ENCODE measurements at regions not wholly inside any gene's neighbourhood (a gene's known extent, or its start where the extent isn't known, plus 50 kb on each side); places are given as distances from the start of the nearest gene placed in this dataset.
"Not testable (repeated sequence)": the region's sequence is repeated elsewhere in the genome, so short reads cannot be mapped to it uniquely, and the experiment has no call there.

DNA sequence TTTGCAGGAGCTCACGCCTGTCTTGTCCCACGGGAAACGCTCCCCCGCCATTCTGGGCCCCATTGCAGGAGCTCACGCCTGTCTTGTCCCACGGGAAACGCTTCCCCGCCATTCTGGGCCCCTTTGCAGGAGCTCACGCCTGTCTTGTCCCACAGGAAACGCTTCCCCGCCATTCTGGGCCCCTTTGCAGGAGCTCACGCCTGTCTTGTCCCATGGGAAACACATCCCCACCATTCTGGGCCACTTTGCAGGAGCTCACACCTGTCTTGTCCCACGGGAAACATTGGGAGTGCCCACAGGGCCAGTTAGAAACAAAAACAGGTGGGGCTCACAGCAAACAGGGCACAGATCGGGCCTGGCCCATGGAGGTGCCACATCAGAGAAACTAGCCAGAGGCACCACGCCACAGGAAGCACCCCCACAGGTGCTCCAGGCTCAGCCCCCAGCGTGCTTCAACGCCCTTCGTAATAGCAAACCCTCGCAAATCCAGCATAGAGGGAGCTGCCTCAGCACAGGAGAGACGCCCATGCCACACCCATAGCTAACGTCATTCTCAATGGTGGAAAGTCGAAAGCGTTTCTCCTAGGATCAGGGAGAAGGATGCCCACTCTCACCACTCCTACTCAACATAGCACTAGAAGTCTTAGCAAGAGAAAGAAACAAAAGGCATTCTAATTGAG is 218.2 kb upstream of the FRG1 start:
- H3K27ac ChIP-seq (ENCODE audit: low read depth, low read length); H3K36me3 ChIP-seq (ENCODE audit: insufficient read depth, low read length); H3K4me1 ChIP-seq (ENCODE audit: insufficient read depth, low read length); H3K9me3 ChIP-seq (ENCODE audit: insufficient read depth, low read depth, low read length); H3K27me3 ChIP-seq (ENCODE audit: insufficient read depth, low read length); H3K4me3 ChIP-seq (ENCODE audit: low read length); H3K9ac ChIP-seq (ENCODE audit: low read depth, low read length): not testable (repeated sequence)
- WGBS: 85% methylated on average over 16 of the region's 23 CpGs

DNA sequence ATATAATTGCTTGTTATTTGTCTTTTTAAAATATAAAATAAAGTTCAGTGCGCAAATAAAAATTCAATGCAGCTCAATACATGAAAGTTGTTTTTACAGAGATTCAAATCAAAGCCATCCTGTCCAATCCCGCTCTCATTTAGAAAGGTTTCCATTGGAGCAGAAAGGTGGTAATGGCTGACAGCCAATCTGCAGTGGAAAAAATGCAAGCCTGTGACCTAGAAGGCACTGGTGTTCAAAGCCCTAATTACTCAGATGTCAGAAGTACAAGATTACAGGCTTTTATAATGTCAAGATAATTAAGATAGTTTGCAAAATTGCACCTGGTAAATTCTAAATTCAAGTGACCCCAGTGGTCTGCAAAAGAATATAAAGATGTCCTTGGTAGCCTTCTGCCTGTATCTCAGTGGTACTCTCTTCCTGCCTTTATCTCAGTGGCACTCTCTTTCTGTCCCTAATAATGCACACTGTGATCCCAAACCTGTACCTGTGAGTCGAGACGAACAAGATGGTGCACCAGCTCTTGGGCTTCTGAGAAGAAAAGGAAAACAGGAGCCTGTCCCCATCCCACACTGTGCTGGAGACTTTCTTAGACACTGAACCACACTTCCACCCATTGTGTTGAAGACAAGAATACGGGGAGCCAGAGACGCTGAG is 212.6 kb upstream of the FRG1 start:
- H3K9ac ChIP-seq (ENCODE audit: low read depth, low read length); H3K27me3 ChIP-seq (ENCODE audit: insufficient read depth, low read length); H3K4me3 ChIP-seq (ENCODE audit: low read length); H3K4me1 ChIP-seq (ENCODE audit: insufficient read depth, low read length); H3K9me3 ChIP-seq (ENCODE audit: insufficient read depth, low read depth, low read length); H3K36me3 ChIP-seq (ENCODE audit: insufficient read depth, low read length); H3K27ac ChIP-seq (ENCODE audit: low read depth, low read length): not testable (repeated sequence)
- 100% methylated on average over 2 of the region's 6 CpGs for WGBS

DNA sequence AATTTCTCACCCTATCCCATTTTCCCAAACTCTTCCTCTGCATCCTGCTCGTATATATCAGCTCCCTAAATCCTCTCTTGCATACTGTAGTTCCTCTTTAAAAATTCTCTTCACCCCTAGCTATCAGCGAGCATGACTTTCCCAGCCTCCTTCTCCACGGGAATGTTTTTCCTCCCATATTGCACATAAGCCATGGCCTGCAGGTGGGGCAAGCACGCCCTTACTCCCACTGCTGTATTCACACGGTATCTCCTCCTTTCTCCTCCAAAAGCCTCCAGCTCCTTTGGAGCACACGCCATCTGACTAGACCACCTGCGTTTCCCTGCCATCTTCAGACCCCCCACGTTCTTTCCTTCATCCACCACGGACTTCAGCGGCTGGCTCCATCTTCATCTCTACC is 208.7 kb upstream of the FRG1 start:
- 89% methylated on average over 10 of the region's 10 CpGs for WGBS

DNA sequence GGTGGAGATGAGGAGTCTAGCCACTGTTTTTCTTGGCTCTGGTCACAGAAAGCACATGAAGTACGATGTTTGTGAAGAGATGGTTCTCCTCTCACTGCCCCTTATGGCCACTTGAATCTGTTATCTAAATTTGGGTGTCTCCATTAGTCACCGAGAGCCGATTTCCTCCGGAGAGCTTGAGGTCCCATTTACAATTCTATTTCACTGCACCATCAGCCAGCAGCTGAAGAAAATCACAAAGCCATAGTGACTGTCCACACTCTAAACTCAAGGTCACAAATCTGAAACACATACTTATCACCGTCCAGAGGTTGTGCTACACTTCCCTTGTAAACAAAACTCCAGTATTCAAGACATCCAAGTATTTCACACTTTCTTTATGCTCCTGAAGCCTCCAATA is 207.2 kb upstream of the FRG1 start:
- not testable (repeated sequence) for H3K4me1 ChIP-seq (ENCODE audit: insufficient read depth, low read length); H3K9ac ChIP-seq (ENCODE audit: low read depth, low read length); H3K27ac ChIP-seq (ENCODE audit: low read depth, low read length); H3K9me3 ChIP-seq (ENCODE audit: insufficient read depth, low read depth, low read length); H3K27me3 ChIP-seq (ENCODE audit: insufficient read depth, low read length); H3K4me3 ChIP-seq (ENCODE audit: low read length); H3K36me3 ChIP-seq (ENCODE audit: insufficient read depth, low read length)
- 93% methylated on average over 5 of the region's 5 CpGs for WGBS

More for the DNA sequence above, 208.7 kb upstream of the FRG1 start:
- H3K4me1 ChIP-seq (ENCODE audit: insufficient read depth, low read length); H3K27ac ChIP-seq (ENCODE audit: low read depth, low read length); H3K9ac ChIP-seq (ENCODE audit: low read depth, low read length); H3K4me3 ChIP-seq (ENCODE audit: low read length); H3K36me3 ChIP-seq (ENCODE audit: insufficient read depth, low read length); H3K9me3 ChIP-seq (ENCODE audit: insufficient read depth, low read depth, low read length); H3K27me3 ChIP-seq (ENCODE audit: insufficient read depth, low read length): not testable (repeated sequence)

DNA sequence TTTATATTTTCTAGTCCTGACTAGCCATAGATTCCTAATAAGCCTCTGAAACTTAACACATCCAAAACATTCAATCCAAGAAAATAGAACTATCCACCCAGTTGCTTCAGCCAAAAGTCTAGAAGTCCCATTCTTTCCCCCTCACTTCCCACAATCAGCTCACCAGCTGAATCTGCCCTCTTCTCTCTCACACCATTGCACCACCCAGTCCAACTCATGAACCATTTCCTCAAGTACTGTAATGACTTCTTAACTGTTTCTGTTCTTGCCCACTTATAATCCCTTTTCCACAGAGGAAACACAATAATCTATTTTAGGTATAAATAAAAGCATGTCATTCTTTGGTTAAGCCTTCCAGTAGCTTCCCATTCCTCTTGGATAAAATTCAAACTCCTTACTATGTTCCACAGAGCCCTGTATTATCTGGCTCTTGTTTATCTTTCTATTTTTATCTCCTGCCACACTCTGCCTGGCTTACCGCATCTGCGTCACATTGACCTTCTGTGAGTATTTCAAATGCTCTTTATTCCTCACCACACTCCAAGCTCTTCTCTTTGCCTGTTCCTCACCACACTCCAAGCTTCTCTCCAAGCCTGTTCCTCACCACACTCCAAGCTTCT is 205.9 kb upstream of the FRG1 start:
- not testable (repeated sequence) for H3K4me3 ChIP-seq (ENCODE audit: low read length); H3K9ac ChIP-seq (ENCODE audit: low read depth, low read length); H3K27me3 ChIP-seq (ENCODE audit: insufficient read depth, low read length); H3K36me3 ChIP-seq (ENCODE audit: insufficient read depth, low read length); H3K9me3 ChIP-seq (ENCODE audit: insufficient read depth, low read depth, low read length); H3K27ac ChIP-seq (ENCODE audit: low read depth, low read length); H3K4me1 ChIP-seq (ENCODE audit: insufficient read depth, low read length)
- 97% methylated on average over 2 of the region's 2 CpGs for WGBS

DNA sequence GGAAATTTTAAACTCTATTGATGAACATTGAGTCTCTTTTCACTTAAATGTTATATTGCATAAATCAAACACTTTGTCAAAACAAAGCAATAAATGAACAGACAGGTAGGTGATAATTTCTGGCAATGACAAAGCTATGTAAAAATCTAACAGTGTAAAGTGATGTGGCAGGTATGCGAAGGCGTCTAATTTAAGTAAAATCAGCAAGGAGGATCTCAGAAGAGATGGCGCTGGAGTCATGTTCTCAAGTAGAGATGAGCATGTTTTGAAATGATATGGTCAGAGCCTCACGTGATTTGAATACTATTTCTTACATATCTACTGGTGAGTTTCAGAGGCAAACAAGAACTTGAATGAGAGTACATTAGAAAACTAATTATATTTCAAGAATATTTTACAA is 204.0 kb upstream of the FRG1 start:
- WGBS: 94% methylated on average over 3 of the region's 4 CpGs
- not testable (repeated sequence) for H3K9me3 ChIP-seq (ENCODE audit: insufficient read depth, low read depth, low read length)

DNA sequence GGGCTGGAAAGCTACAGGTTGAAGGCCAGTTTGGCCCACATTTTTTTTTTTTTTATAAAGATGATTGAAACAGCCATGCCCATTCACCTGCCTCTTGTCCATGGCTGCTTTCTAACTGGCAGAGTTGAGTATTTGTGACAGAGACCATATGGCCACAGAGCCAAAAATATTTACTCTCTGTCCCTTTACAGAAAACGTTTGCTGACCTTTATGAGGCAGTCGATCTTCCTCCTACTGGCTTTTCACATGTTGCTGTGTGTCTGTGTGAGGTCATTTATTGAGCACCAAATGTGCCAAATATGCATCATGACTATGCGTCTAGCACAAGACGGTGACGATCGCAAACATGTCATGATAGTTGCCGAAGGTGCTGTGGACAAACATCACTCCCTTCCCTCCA is 200.6 kb upstream of the FRG1 start:
- H3K36me3 ChIP-seq (ENCODE audit: insufficient read depth, low read length); H3K4me1 ChIP-seq (ENCODE audit: insufficient read depth, low read length); H3K4me3 ChIP-seq (ENCODE audit: low read length); H3K9ac ChIP-seq (ENCODE audit: low read depth, low read length); H3K27ac ChIP-seq (ENCODE audit: low read depth, low read length); H3K9me3 ChIP-seq (ENCODE audit: insufficient read depth, low read depth, low read length); H3K27me3 ChIP-seq (ENCODE audit: insufficient read depth, low read length): not testable (repeated sequence)
- WGBS: 95% methylated on average over 7 of the region's 7 CpGs

More for the DNA sequence above, 204.0 kb upstream of the FRG1 start:
- not testable (repeated sequence) for H3K4me3 ChIP-seq (ENCODE audit: low read length); H3K9ac ChIP-seq (ENCODE audit: low read depth, low read length); H3K4me1 ChIP-seq (ENCODE audit: insufficient read depth, low read length); H3K36me3 ChIP-seq (ENCODE audit: insufficient read depth, low read length); H3K27ac ChIP-seq (ENCODE audit: low read depth, low read length); H3K27me3 ChIP-seq (ENCODE audit: insufficient read depth, low read length)

DNA sequence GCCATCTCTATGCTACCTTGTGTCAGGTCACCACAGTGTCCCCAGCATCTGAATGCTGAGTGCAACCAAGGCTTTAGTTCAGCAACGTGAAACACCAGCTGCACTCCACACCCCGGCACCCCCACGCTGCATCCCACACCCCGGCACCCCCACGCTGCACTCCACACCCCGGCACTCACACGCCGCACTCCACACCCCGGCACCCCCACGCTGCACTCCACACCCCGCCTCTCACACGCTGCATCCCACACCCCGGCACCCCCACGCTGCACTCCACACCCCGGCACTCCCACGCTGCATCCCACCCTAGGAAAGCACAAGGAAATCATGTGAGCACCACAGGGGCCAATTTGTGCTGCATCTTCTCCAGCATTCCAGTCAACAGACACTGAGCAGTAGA is 199.8 kb upstream of the FRG1 start:
- H3K4me1 ChIP-seq (ENCODE audit: insufficient read depth, low read length): no peaks in the 10 kb centered on the region
- no peak overlapping the region for H3K4me3 ChIP-seq (ENCODE audit: low read length)
- H3K36me3 ChIP-seq (ENCODE audit: insufficient read depth, low read length): no peaks in the 10 kb centered on the region
- no peaks in the 10 kb centered on the region for H3K27me3 ChIP-seq (ENCODE audit: insufficient read depth, low read length)
- 91% methylated on average over 16 of the region's 16 CpGs for WGBS
- no peak overlapping the region for H3K27ac ChIP-seq (ENCODE audit: low read depth, low read length)
- H3K9me3 ChIP-seq (ENCODE audit: insufficient read depth, low read depth, low read length): 0 out of 2 replicates have a peak, but pooled peaks cover 4% of the 10 kb centered on the region
- no peak overlapping the region for H3K9ac ChIP-seq (ENCODE audit: low read depth, low read length)

DNA sequence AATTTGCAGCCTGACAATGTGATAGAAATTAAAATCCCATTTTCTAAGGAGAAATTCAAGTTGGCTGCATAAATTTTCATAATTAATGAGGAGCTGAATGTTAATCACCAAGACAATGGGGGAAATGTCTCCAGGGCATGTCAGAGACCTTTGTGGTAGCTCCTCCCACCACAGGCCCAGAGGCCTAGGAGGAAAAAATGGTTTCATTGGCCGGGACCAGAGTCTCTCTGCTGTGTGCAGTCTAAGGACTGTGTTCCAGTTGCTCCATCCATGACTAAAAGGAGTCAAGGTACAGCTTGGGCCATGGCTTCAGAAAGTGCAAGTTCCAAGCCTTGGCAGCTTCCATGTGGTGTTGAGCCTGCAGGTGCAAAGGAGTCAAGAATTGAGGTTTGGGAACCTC is 187.6 kb upstream of the FRG1 start:
- H3K27me3 ChIP-seq (ENCODE audit: insufficient read depth, low read length); H3K4me1 ChIP-seq (ENCODE audit: insufficient read depth, low read length); H3K27ac ChIP-seq (ENCODE audit: low read depth, low read length); H3K4me3 ChIP-seq (ENCODE audit: low read length); H3K9me3 ChIP-seq (ENCODE audit: insufficient read depth, low read depth, low read length); H3K9ac ChIP-seq (ENCODE audit: low read depth, low read length); H3K36me3 ChIP-seq (ENCODE audit: insufficient read depth, low read length): not testable (repeated sequence)
- 93% methylated on average over 1 of the region's 1 CpG for WGBS

DNA sequence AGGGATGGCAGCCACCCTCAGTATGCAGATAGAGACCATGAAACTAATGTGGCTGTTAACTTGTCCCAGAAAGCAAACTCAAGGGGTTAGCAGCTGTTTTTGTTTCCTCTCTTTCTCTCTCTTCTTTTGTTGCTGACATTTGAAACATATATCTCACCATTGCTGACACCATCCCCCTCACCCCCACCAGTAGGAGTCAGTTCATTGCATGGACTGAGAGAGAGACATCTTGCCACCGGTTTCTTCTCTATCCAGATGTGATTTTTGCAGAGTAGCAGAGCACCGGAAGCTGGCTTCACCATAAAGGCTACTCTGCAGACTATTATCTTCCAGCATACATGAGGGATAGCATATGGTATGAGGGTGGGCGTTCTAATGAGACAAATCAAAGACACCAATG is 177.1 kb upstream of the FRG1 start:
- no peaks in the 10 kb centered on the region for H3K36me3 ChIP-seq (ENCODE audit: insufficient read depth, low read length)
- H3K9ac ChIP-seq (ENCODE audit: low read depth, low read length): no peak overlapping the region
- 95% methylated on average over 2 of the region's 3 CpGs for WGBS
- no peak overlapping the region for H3K27ac ChIP-seq (ENCODE audit: low read depth, low read length)
- H3K9me3 ChIP-seq (ENCODE audit: insufficient read depth, low read depth, low read length): no peaks in the 10 kb centered on the region
- no peaks in the 10 kb centered on the region for H3K27me3 ChIP-seq (ENCODE audit: insufficient read depth, low read length)
- no peak overlapping the region for H3K4me3 ChIP-seq (ENCODE audit: low read length)
- no peaks in the 10 kb centered on the region for H3K4me1 ChIP-seq (ENCODE audit: insufficient read depth, low read length)

DNA sequence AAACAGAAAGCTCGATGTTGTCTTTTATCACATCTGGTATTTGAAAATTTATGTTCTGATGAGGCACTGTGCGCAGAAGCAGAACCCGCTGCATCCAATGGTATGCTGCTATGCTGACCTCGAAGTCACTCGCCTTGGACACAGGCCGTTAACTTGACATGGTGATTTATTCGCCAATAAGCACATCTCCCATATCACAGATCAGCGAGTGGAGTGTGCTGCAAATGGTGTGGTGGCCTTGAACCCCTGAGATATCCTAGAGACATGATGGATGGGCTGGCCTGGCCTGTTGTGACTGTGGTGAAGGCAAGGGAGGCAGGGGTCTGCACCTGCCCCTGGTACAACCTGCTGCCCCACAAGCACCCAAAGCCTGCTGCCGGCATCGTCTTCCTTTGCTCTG is 175.4 kb upstream of the FRG1 start:
- Histone ChIP-seq H3K36me3 (ENCODE audit: insufficient read depth, low read length) (no peaks in the 10 kb centered on the region), H3K27ac (ENCODE audit: low read depth, low read length) (no peak overlapping the region), H3K4me1 (ENCODE audit: insufficient read depth, low read length) (no peaks in the 10 kb centered on the region), H3K9me3 (ENCODE audit: insufficient read depth, low read depth, low read length) (no peaks in the 10 kb centered on the region), H3K4me3 (ENCODE audit: low read length) (no peak overlapping the region), H3K27me3 (ENCODE audit: insufficient read depth, low read length) (no peaks in the 10 kb centered on the region), H3K9ac (ENCODE audit: low read depth, low read length) (no peak overlapping the region)
- WGBS: 93% methylated on average over 10 of the region's 10 CpGs

Measured in HUES64 (cell line).